IPS-18a (cell line): ENCODE measurements at regions not wholly inside any gene's neighbourhood (a gene's known extent, or its start where the extent isn't known, plus 50 kb on each side); places are given as distances from the start of the nearest gene placed in this dataset.

Experiments
- H3K27ac ChIP-seq: one replicate; pipeline ENCODE4 v1.5.1; 2013; ENCODE audit warnings: low read length
- H3K27me3 ChIP-seq: one replicate; pipeline ENCODE4 v1.6.1; 2013; ENCODE audit warnings: mild to moderate bottlenecking, low read length; ENCODE audit not compliant: control insufficient read depth, insufficient read depth
- H3K36me3 ChIP-seq: one replicate; pipeline ENCODE4 v1.6.1; 2013; ENCODE audit warnings: low read depth, low read length; ENCODE audit not compliant: control insufficient read depth
- H3K4me1 ChIP-seq: one replicate; pipeline ENCODE4 v1.6.1; 2013; ENCODE audit warnings: low read depth, low read length; ENCODE audit not compliant: control insufficient read depth
- H3K4me3 ChIP-seq: one replicate; pipeline ENCODE4 v1.5.1; 2013; ENCODE audit warnings: low read length
- H3K9ac ChIP-seq: one replicate; pipeline ENCODE4 v1.6.1; 2013; ENCODE audit warnings: mild to moderate bottlenecking, low read length, moderate library complexity
- H3K9me3 ChIP-seq: one replicate; pipeline ENCODE4 v1.6.1; 2013; ENCODE audit warnings: low read depth, low read length; ENCODE audit not compliant: control insufficient read depth

DNA sequence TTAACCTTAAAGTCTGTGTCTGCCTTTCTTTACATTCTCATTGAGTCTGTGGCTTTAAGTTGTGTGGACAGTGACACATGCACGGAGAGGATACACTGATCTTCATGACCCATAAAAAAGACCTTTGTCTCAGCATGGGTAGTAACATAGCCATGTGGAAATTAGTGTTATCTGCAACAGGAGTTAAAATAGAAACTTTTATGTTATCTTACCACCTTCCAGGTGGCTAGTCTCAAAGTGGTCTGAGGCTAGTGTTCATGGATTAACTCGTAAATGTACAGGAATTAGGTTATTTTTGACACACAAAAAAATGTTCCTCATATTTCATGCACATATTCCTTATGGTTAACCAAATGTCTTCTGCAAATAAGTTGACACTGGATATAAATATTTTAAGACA, 607.0 kb downstream of the ISL1 start:
- Histone ChIP-seq H3K27ac (no peak overlapping the region), H3K4me3 (no peak overlapping the region), H3K9me3 (no peaks in the 10 kb centered on the region), H3K4me1 (no peaks in the 10 kb centered on the region), H3K27me3 (no peaks in the 10 kb centered on the region), H3K36me3 (no peaks in the 10 kb centered on the region), H3K9ac (no peak overlapping the region)

- no peaks in the 10 kb centered on the region for H3K4me1 ChIP-seq
- H3K27ac ChIP-seq = no peak overlapping the region
- no peak overlapping the region for H3K9ac ChIP-seq
- no peaks in the 10 kb centered on the region for H3K9me3 ChIP-seq
- no peaks in the 10 kb centered on the region for H3K36me3 ChIP-seq
- H3K4me3 ChIP-seq = no peak overlapping the region
- peaks cover 3% of the 10 kb centered on the region for H3K27me3 ChIP-seq
These were observed 607.5 kb downstream of the ISL1 start for GRCh38 chr5:51990661-51991180.

DNA sequence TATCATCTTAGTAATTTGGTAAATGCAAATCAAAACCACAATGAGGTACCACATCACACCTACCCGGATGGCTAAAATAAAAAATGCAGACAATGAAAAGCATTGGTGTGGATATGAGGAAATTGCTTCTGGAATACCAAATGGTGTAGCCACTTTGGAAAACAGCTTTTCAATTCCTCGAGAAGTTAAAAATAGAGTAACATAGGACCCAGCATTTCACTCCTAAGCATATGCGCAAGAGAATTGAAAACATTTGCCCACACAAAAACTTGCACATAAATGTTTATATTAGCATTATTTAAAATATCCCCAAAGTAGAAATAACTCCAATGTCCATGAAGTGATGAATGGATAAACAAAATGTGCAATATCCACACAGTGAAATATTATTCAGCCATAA, 608.7 kb downstream of the ISL1 start:
- Histone ChIP-seq H3K27me3 (peaks cover 15% of the 10 kb centered on the region), H3K4me3 (no peak overlapping the region), H3K9me3 (no peaks in the 10 kb centered on the region), H3K36me3 (no peaks in the 10 kb centered on the region), H3K27ac (no peak overlapping the region), H3K4me1 (no peaks in the 10 kb centered on the region), H3K9ac (no peak overlapping the region)

DNA sequence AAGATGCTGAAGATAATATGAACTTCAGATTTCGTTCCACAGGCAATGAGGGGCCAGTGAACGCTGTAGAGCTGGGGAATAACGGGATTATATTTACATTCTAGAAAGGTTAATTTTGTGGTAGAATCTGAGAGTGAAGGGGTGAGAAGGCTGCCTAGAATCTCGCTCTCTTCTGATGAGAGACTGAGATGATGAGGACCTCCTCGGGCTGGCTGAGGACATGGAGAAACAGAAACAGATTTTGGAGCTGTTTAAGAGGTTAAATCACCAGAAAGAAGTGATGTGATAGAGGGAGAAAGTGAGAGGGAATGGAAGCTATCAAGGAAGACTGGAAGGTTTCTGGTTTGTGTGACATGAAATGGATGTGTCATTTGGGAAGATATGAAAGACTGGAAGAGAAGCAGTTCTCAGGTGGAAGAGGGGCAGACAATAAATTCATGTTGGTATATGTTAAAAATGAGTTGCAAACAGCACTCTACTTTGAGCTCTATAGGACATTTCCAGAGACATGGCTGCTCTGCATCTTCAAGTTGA, 612.6 kb downstream of the ISL1 start:
- H3K9ac ChIP-seq = no peak overlapping the region
- no peak overlapping the region for H3K4me3 ChIP-seq
- H3K27me3 ChIP-seq = peaks cover 15% of the 10 kb centered on the region
- no peaks in the 10 kb centered on the region for H3K36me3 ChIP-seq
- no peaks in the 10 kb centered on the region for H3K9me3 ChIP-seq
- no peak overlapping the region for H3K27ac ChIP-seq
- H3K4me1 ChIP-seq = peaks cover 3% of the 10 kb centered on the region

GRCh38 chr5:51996356-51996861, 613.2 kb downstream of the ISL1 start:
- Histone ChIP-seq H3K27me3 (peaks cover 15% of the 10 kb centered on the region), H3K4me1 (peaks cover 3% of the 10 kb centered on the region), H3K4me3 (no peak overlapping the region), H3K36me3 (no peaks in the 10 kb centered on the region), H3K27ac (no peak overlapping the region), H3K9ac (no peak overlapping the region), H3K9me3 (no peaks in the 10 kb centered on the region)

DNA sequence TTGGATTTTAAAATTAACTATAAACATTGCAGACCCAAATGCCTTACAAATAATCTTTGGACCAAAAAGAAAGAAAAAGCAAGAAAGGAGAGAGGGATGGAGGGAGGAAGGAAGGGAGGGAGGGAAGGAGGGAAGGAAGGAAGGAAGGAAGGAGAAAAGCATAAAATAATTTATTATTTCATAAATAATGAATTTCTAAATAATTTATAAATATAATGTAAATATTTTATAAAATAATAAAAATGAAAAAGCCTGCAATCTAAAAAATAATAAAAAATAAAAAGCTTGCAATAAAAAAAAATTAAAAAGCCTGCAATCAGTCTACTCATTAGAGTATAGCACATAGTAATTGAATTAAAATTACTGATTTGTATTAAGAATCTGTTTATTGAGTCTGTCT, 614.3 kb downstream of the ISL1 start:
- Histone ChIP-seq H3K36me3 (no peaks in the 10 kb centered on the region), H3K27me3 (peaks cover 15% of the 10 kb centered on the region), H3K4me3 (no peak overlapping the region), H3K27ac (no peak overlapping the region), H3K4me1 (peaks cover 3% of the 10 kb centered on the region), H3K9ac (no peak overlapping the region), H3K9me3 (no peaks in the 10 kb centered on the region)

GRCh38 chr5:51997949-51998348, 614.7 kb downstream of the ISL1 start:
- H3K36me3 ChIP-seq = no peaks in the 10 kb centered on the region
- peaks cover 15% of the 10 kb centered on the region for H3K27me3 ChIP-seq
- peaks cover 3% of the 10 kb centered on the region for H3K4me1 ChIP-seq
- no peak overlapping the region for H3K4me3 ChIP-seq
- H3K9me3 ChIP-seq = no peaks in the 10 kb centered on the region
- H3K9ac ChIP-seq = no peak overlapping the region
- H3K27ac ChIP-seq = no peak overlapping the region

- H3K9ac ChIP-seq = no peak overlapping the region
- H3K9me3 ChIP-seq = no peaks in the 10 kb centered on the region
- H3K27me3 ChIP-seq = no peaks in the 10 kb centered on the region
- H3K4me3 ChIP-seq = no peak overlapping the region
- H3K4me1 ChIP-seq = peaks cover 3% of the 10 kb centered on the region
- H3K36me3 ChIP-seq = no peaks in the 10 kb centered on the region
- H3K27ac ChIP-seq = no peak overlapping the region
These were observed 624.1 kb downstream of the ISL1 start for GRCh38 chr5:52007230-52007858.

DNA sequence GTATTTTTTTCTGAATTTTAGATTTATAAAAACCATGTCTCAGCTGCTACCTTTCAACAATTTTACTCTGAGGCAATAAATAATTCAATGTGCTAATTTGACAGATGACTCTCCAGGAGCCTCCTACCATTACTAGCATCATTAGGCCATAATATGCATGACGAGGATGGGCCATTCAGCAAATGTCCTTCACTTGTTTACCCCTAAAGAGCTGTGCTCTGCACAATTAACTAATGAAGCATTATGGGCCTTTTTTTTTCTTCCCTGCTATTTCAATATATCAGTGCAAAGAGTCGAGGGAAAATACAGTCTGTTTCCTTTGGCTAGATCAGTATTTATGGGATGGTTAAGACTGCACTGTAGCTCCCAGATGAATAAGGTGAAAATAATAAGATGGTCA, 627.2 kb downstream of the ISL1 start:
- Histone ChIP-seq H3K4me1 (peaks cover 9% of the 10 kb centered on the region), H3K36me3 (no peaks in the 10 kb centered on the region), H3K27ac (no peak overlapping the region), H3K4me3 (no peak overlapping the region), H3K9ac (no peak overlapping the region), H3K9me3 (no peaks in the 10 kb centered on the region), H3K27me3 (no peaks in the 10 kb centered on the region)

DNA sequence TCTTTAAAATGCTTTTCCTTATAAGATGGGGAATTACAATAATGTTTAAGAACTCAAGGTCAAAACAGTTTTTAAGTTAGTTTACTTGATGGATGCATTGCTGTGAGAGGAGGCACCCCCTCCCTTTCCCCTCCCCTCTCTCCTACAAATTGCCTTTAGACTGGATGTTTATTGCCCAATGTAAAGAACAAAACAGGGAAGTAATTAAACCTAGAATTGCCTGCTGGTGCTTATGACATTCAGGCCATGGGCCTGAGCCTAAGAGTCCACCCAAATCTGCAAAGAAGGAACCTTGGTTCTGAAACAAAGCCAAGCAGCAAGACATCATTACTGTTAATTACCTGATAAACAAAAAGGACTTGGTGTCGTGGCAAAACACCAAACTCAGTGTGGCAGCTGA, 630.3 kb downstream of the ISL1 start:
- Histone ChIP-seq H3K9me3 (no peaks in the 10 kb centered on the region), H3K27me3 (no peaks in the 10 kb centered on the region), H3K36me3 (no peaks in the 10 kb centered on the region), H3K4me1 (peaks cover 9% of the 10 kb centered on the region), H3K4me3 (no peak overlapping the region), H3K9ac (no peak overlapping the region), H3K27ac (no peak overlapping the region)

DNA sequence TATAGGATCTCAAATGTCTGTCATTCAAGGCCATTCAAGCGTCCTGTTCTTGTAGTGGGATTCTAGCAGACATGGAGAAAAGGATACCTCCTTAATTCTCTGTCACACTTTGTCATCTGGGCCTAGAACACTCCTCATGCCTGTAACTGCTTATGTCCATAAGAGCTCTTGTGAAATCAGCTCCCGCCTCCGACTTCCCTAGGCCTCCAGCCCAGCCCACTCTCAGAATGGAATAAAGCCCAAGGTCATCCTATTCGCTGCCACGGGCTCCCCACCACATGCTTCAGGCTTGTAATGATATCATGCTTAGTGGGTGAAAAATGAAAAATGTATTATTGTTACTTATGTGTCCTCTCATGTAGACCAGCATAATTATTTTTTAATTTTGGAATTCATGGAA, 632.5 kb downstream of the ISL1 start:
- Histone ChIP-seq H3K4me3 (no peak overlapping the region), H3K9ac (no peak overlapping the region), H3K27me3 (no peaks in the 10 kb centered on the region), H3K27ac (no peak overlapping the region), H3K4me1 (peaks cover 9% of the 10 kb centered on the region), H3K9me3 (no peaks in the 10 kb centered on the region), H3K36me3 (no peaks in the 10 kb centered on the region)

GRCh38 chr5:52017567-52017966, 634.3 kb downstream of the ISL1 start:
- H3K4me3 ChIP-seq = no peak overlapping the region
- peaks cover 9% of the 10 kb centered on the region for H3K4me1 ChIP-seq
- H3K9me3 ChIP-seq = no peaks in the 10 kb centered on the region
- H3K36me3 ChIP-seq = no peaks in the 10 kb centered on the region
- H3K27ac ChIP-seq = no peak overlapping the region
- no peaks in the 10 kb centered on the region for H3K27me3 ChIP-seq
- H3K9ac ChIP-seq = no peak overlapping the region
